H1 (cell line): ENCODE measurements at regions not wholly inside any gene's neighbourhood (a gene's known extent, or its start where the extent isn't known, plus 50 kb on each side); places are given as distances from the start of the nearest gene placed in this dataset.

ENCODE experiments used
- CTCF ChIA-PET: fragments of 300-600 bp; sonication (Branson Sonifier 250); formaldehyde crosslinking; loops from one replicate; lab custom pipeline; 2021; ENCODE audit not compliant: partially characterized antibody; lab: Charles Lee
- POLR2A ChIA-PET: fragments of 300-600 bp; sonication (Branson Sonifier 250); formaldehyde crosslinking; loops from one replicate; lab custom pipeline; 2021; ENCODE audit warnings: inconsistent platforms; ENCODE audit not compliant: partially characterized antibody; lab: Charles Lee
- DNase-seq, 2 experiments: peaks; one replicate each; pipeline versions ENCODE4 v3.0.0 to v3.0.0-alpha.2; 2010 to 2022; ENCODE audit warnings: low spot score in 2 of 2, low read depth in 1 of 2, mixed read lengths in 1 of 2
- FAIRE-seq: peaks from 2 replicates; lab custom pipeline; 2011; peaks lifted over from hg19 to GRCh38; lab: Jason Lieb, UNC
- H2AFZ ChIP-seq: 2 replicates; pipeline ENCODE4 v1.8.1; 2012; ENCODE audit warnings: low read length, inconsistent platforms
- H2AK5ac ChIP-seq: 2 replicates; pipeline ENCODE4 v1.6.1; 2013; ENCODE audit warnings: low read depth, low read length
- H2BK120ac ChIP-seq: replicated peaks from 2 replicates; pipeline ENCODE3; 2013; ENCODE audit warnings: low read depth, low read length, inconsistent platforms
- H2BK12ac ChIP-seq: 2 replicates; pipeline ENCODE4 v1.6.1; 2013; ENCODE audit warnings: low read depth, low read length
- H2BK15ac ChIP-seq: 2 replicates; pipeline ENCODE4 v1.6.1; 2013; ENCODE audit warnings: low read length
- H2BK20ac ChIP-seq: 2 replicates; pipeline ENCODE4 v1.6.1; 2013; ENCODE audit warnings: low read length
- H2BK5ac ChIP-seq: 2 replicates; pipeline ENCODE4 v1.6.1; 2013; ENCODE audit warnings: low read depth, low read length
- H3K14ac ChIP-seq: 2 replicates; pipeline ENCODE4 v1.6.1; 2013; ENCODE audit warnings: inconsistent platforms; ENCODE audit not compliant: insufficient read length
- H3K18ac ChIP-seq: 2 replicates; pipeline ENCODE4 v1.6.1; 2013; ENCODE audit warnings: low read length; ENCODE audit errors: extremely low read depth
- H3K23ac ChIP-seq: 2 replicates; pipeline ENCODE4 v1.6.1; 2013; ENCODE audit warnings: inconsistent platforms; ENCODE audit not compliant: insufficient read length
- H3K23me2 ChIP-seq: 2 replicates; pipeline ENCODE4 v1.6.1; 2013; ENCODE audit warnings: low read depth, low read length
- H3K27ac ChIP-seq: 2 replicates; pipeline ENCODE4 v1.6.1; 2011; ENCODE audit warnings: low read depth, low read length, inconsistent platforms
- H3K27me3 ChIP-seq, 4 experiments: replicated peaks in 1 of 4; 1 replicate in 1 of 4; 2 replicates in 3 of 4; pipeline versions ENCODE4 v1.6.1 to v1.8.1; 2011 to 2013; ENCODE audit warnings: low read length in 3 of 4, mild to moderate bottlenecking in 3 of 4, inconsistent platforms in 2 of 4, mixed read lengths in 2 of 4, moderate library complexity in 1 of 4; ENCODE audit not compliant: control insufficient read depth in 3 of 4, insufficient read depth in 3 of 4; ENCODE audit errors: extremely low read depth in 1 of 4
- H3K36me3 ChIP-seq, 4 experiments: 2 replicates each; pipeline versions ENCODE4 v1.6.1 to v1.8.1; 2011 to 2013; ENCODE audit warnings: mild to moderate bottlenecking in 4 of 4, low read length in 3 of 4, moderate library complexity in 2 of 4, control low read depth in 1 of 4, inconsistent platforms in 1 of 4; ENCODE audit not compliant: insufficient read depth in 4 of 4, control insufficient read depth in 2 of 4
- H3K4ac ChIP-seq: replicated peaks from 2 replicates; pipeline ENCODE3; 2013; ENCODE audit warnings: low read length, low read depth, mixed read lengths, inconsistent platforms; ENCODE audit not compliant: insufficient read length
- H3K4me1 ChIP-seq, 4 experiments: replicated peaks in 1 of 4; 1 replicate in 1 of 4; 2 replicates in 3 of 4; pipeline versions ENCODE4 v1.6.1 to v1.8.1; 2011 to 2013; ENCODE audit warnings: low read length in 3 of 4, inconsistent platforms in 2 of 4, mixed read lengths in 1 of 4; ENCODE audit not compliant: insufficient read depth in 4 of 4, control insufficient read depth in 3 of 4
- H3K4me2 ChIP-seq, 2 experiments: 2 replicates each; pipeline versions ENCODE4 v1.6.1 to v1.8.1; 2011 to 2013; ENCODE audit warnings: low read depth in 2 of 2, low read length in 2 of 2, control low read depth in 1 of 2, inconsistent platforms in 1 of 2, mild to moderate bottlenecking in 1 of 2; ENCODE audit not compliant: insufficient read depth in 1 of 2
- H3K4me3 ChIP-seq, 4 experiments: fragments of 200-600, 300-600 bp in 1 of 4; sonication (generic), shearing (Covaris generic), sonication (Bioruptor Twin) in 1 of 4; 2 replicates each; pipeline versions ENCODE4 v1.5.1 to v1.8.1; 2011 to 2016; ENCODE audit warnings: low read length in 4 of 4, low read depth in 3 of 4, control low read depth in 2 of 4, inconsistent platforms in 2 of 4, mild to moderate bottlenecking in 2 of 4, mixed read lengths in 1 of 4, moderate library complexity in 1 of 4; ENCODE audit not compliant: insufficient read depth in 2 of 4; ENCODE audit errors: extremely low read depth in 1 of 4
- H3K56ac ChIP-seq: replicated peaks from 2 replicates; pipeline ENCODE3; 2013; ENCODE audit warnings: low read depth, mild to moderate bottlenecking, mixed read lengths, low read length, inconsistent platforms; ENCODE audit not compliant: insufficient read length
- H3K79me1 ChIP-seq: 2 replicates; pipeline ENCODE4 v1.6.1; 2013; ENCODE audit warnings: low read depth, low read length, control low read depth
- H3K79me2 ChIP-seq, 2 experiments: 2 replicates each; pipeline versions ENCODE4 v1.6.1 to v1.8.1; 2012 to 2013; ENCODE audit warnings: low read length in 2 of 2, mild to moderate bottlenecking in 2 of 2, inconsistent platforms in 1 of 2; ENCODE audit not compliant: insufficient read depth in 2 of 2, control insufficient read depth in 1 of 2
- H3K9ac ChIP-seq, 4 experiments: replicated peaks in 1 of 4; 1 replicate in 1 of 4; 2 replicates in 3 of 4; pipeline versions ENCODE4 v1.6.1 to v1.8.1; 2011 to 2013; ENCODE audit warnings: low read depth in 3 of 4, low read length in 3 of 4, control low read depth in 2 of 4, mild to moderate bottlenecking in 2 of 4, moderate library complexity in 2 of 4, inconsistent platforms in 1 of 4; ENCODE audit errors: extremely low read depth in 1 of 4
- H3K9me3 ChIP-seq, 2 experiments: 2 replicates each; pipeline versions ENCODE4 v1.6.1 to v1.8.1; 2012 to 2013; ENCODE audit warnings: mild to moderate bottlenecking in 2 of 2, moderate library complexity in 2 of 2, control low read depth in 1 of 2, inconsistent platforms in 1 of 2, low read depth in 1 of 2, low read length in 1 of 2, mixed read lengths in 1 of 2; ENCODE audit not compliant: insufficient read depth in 2 of 2
- H4K20me1 ChIP-seq, 2 experiments: replicated peaks in 1 of 2; 2 replicates each; pipeline versions ENCODE3 to v1.8.1; 2011 to 2013; ENCODE audit warnings: inconsistent platforms in 2 of 2, low read length in 2 of 2, mild to moderate bottlenecking in 1 of 2; ENCODE audit not compliant: insufficient read depth in 2 of 2, control insufficient read depth in 1 of 2
- H4K5ac ChIP-seq: 2 replicates; pipeline ENCODE4 v1.6.1; 2013; ENCODE audit warnings: low read length, low read depth, mixed read lengths, inconsistent platforms; ENCODE audit not compliant: insufficient read length
- H4K8ac ChIP-seq: 2 replicates; pipeline ENCODE4 v1.8.0; 2013; ENCODE audit warnings: mild to moderate bottlenecking, moderate library complexity, low read length, inconsistent platforms; ENCODE audit not compliant: insufficient read depth; ENCODE audit errors: extremely low read depth
- H4K91ac ChIP-seq: replicated peaks from 2 replicates; pipeline ENCODE3; 2013; ENCODE audit warnings: low read length, mixed read lengths, inconsistent platforms; ENCODE audit not compliant: insufficient read length
- GABPA ChIP-seq: IDR thresholded peaks from 2 replicates; pipeline ENCODE4 v1.6.1; 2011; ENCODE audit warnings: mild to moderate bottlenecking, low read length, moderate library complexity, borderline replicate concordance; ENCODE audit not compliant: insufficient read depth
- YY1 ChIP-seq: IDR thresholded peaks from 2 replicates; pipeline ENCODE4 v1.6.1; 2011; ENCODE audit warnings: low read depth, mild to moderate bottlenecking, low read length

GRCh38 chr4:138003248-138003647 lies 238.9 kb downstream of the SLC7A11 start:
- H2BK20ac ChIP-seq, result no peak overlapping the region
- no peak overlapping the region for H2BK12ac ChIP-seq
- H4K8ac ChIP-seq, result no peak overlapping the region
- no peaks in the 10 kb centered on the region for H3K4me1 ChIP-seq
- no peak overlapping the region for H3K4me3 ChIP-seq
- H4K20me1 ChIP-seq, result no peaks in the 10 kb centered on the region
- H3K27ac ChIP-seq, result no peak overlapping the region
- ChIA-PET CTCF (interaction anchor here (0.9 to 1.4 kb wide), 2 partner anchors 183 to 521 kb away, joined by 3 read pairs; no protein-coding TSS in a partner anchor), POLR2A (no interaction called here)
- no peak overlapping the region for H2BK5ac ChIP-seq
- H3K9me3 ChIP-seq, result no peaks in the 10 kb centered on the region
- no peak overlapping the region for H2BK120ac ChIP-seq
- H3K56ac ChIP-seq, result no peak overlapping the region
- no peaks in the 10 kb centered on the region for H3K27me3 ChIP-seq
- H2AFZ ChIP-seq, result no peak overlapping the region
- no peaks in the 10 kb centered on the region for H3K36me3 ChIP-seq
- TF ChIP-seq GABPA, result no peak
- no peak for TF ChIP-seq YY1
- H3K9ac ChIP-seq, result no peak overlapping the region
- no peak overlapping the region for H3K18ac ChIP-seq
- H3K4me2 ChIP-seq, result no peak overlapping the region
- H3K4ac ChIP-seq, result no peak overlapping the region
- H3K79me2 ChIP-seq, result no peaks in the 10 kb centered on the region
- FAIRE-seq (no peak), DNase-seq (no peak)
- H3K14ac ChIP-seq, result no peak overlapping the region
- no peak overlapping the region for H2BK15ac ChIP-seq
- no peak overlapping the region for H2AK5ac ChIP-seq
- H3K23ac ChIP-seq, result no peak overlapping the region
- no peak overlapping the region for H4K91ac ChIP-seq
- H3K23me2 ChIP-seq, result no peaks in the 10 kb centered on the region
- H3K79me1 ChIP-seq, result no peaks in the 10 kb centered on the region
- no peak overlapping the region for H4K5ac ChIP-seq
